A673 (cell line): ENCODE measurements at regions not wholly inside any gene's neighbourhood (a gene's known extent, or its start where the extent isn't known, plus 50 kb on each side); places are given as distances from the start of the nearest gene placed in this dataset.

Experiments
- BruUV-seq: library from RNA; stranded (reverse); fragments of 400-500 nt; replicated peaks from 2 replicates; lab custom pipeline; 2021; lab: Mats Ljungman, UMichigan
- CTCF ChIA-PET: fragments of 300-600 bp; sonication (Branson Sonifier 250); formaldehyde crosslinking; loops from one replicate; lab custom pipeline; 2022; ENCODE audit warnings: antibody characterized with exemption; lab: Charles Lee
- POLR2A ChIA-PET: fragments of 300-600 bp; sonication (Branson Sonifier 250); formaldehyde crosslinking; loops from one replicate; lab custom pipeline; 2022; ENCODE audit warnings: antibody characterized with exemption; ENCODE audit not compliant: low non-redundant PET; lab: Charles Lee
- DNase-seq: peaks from one replicate; pipeline ENCODE4 v3.0.0-alpha.2; 2015; ENCODE audit warnings: low spot score
- H3K27ac ChIP-seq: fragments of 200-600 bp; sonication (generic); 2 replicates; pipeline ENCODE4 v1.5.1; 2016; ENCODE audit warnings: mixed run types, low read depth, mild to moderate bottlenecking, mixed read lengths, antibody characterized with exemption, low read length; ENCODE audit not compliant: poor library complexity, severe bottlenecking
- H3K27me3 ChIP-seq: fragments of 200-600 bp; sonication (generic); replicated peaks from 2 replicates; pipeline ENCODE4 v1.6.1; 2017; ENCODE audit warnings: mixed run types, low read depth, mild to moderate bottlenecking, mixed read lengths, antibody characterized with exemption, low read length; ENCODE audit not compliant: insufficient read depth, poor library complexity
- H3K36me3 ChIP-seq: fragments of 200-600 bp; sonication (generic); 2 replicates; pipeline ENCODE4 v1.6.1; 2016; ENCODE audit warnings: mixed run types, mild to moderate bottlenecking, mixed read lengths, antibody characterized with exemption, low read length; ENCODE audit not compliant: insufficient read depth, poor library complexity, severe bottlenecking
- H3K4me1 ChIP-seq: fragments of 200-600 bp; sonication (generic); 2 replicates; pipeline ENCODE4 v1.6.1; 2017; ENCODE audit warnings: mixed run types, mild to moderate bottlenecking, mixed read lengths, antibody characterized with exemption, low read length; ENCODE audit not compliant: insufficient read depth, poor library complexity, severe bottlenecking
- H3K4me3 ChIP-seq: fragments of 200-600 bp; sonication (generic); 2 replicates; pipeline ENCODE4 v1.5.1; 2016; ENCODE audit warnings: low read depth, mixed run types, mild to moderate bottlenecking, mixed read lengths, low read length; ENCODE audit not compliant: poor library complexity, severe bottlenecking
- H3K9me3 ChIP-seq: fragments of 200-600 bp; sonication (generic); 2 replicates; pipeline ENCODE4 v1.6.1; 2016; ENCODE audit warnings: mixed run types, low read depth, mild to moderate bottlenecking, mixed read lengths, antibody characterized with exemption, low read length; ENCODE audit not compliant: poor library complexity, severe bottlenecking
- CTCF ChIP-seq: fragments of 300-800, 200-600 bp; sonication (generic); conservative IDR thresholded peaks from 2 replicates; pipeline ENCODE4 v1.5.1; 2017; ENCODE audit warnings: low read depth, mild to moderate bottlenecking, antibody characterized with exemption, low read length, moderate library complexity, mixed read lengths
- EZH2 ChIP-seq: fragments of 200-600 bp; sonication (generic); IDR thresholded peaks from 2 replicates; pipeline ENCODE4 v1.6.1; 2017; ENCODE audit warnings: borderline replicate concordance, low read depth, mild to moderate bottlenecking, mixed read lengths, antibody characterized with exemption, low read length; ENCODE audit not compliant: poor library complexity, severe bottlenecking
- intact Hi-C: fragments of 100-400 bp; cut with micrococcal nuclease; formaldehyde crosslinking; loops from one replicate; pipeline ENCODE4 v1.10.0; 2022; ENCODE audit not compliant: unreplicated experiment

GRCh38 chr9:88782931-88783710 is 208.1 kb upstream of the S1PR3 start:
- Histone ChIP-seq H3K4me1 (peaks cover 31% of the 10 kb centered on the region), H3K27me3 (no peaks in the 10 kb centered on the region), H3K27ac (peak overlapping the region; percentile 9), H3K9me3 (no peaks in the 10 kb centered on the region), H3K4me3 (no peak overlapping the region), H3K36me3 (no peaks in the 10 kb centered on the region)
- ChIA-PET CTCF (interaction anchor here (0.6 to 1.3 kb wide), 2 partner anchors 10 to 809 kb away, joined by 3 to 8 read pairs; partner anchors contain the start of gene CDK20), POLR2A (no interaction called here)
- intact Hi-C loops = loop anchor here (5.0 kb wide), 1 partner anchor 209 kb away; the partner anchor contains the start of gene S1PR3
- no peak for TF ChIP-seq EZH2
- TF ChIP-seq CTCF = no peak
- no peak for DNase-seq
- no TSS peak for BruUV-seq

GRCh38 chr9:88783711-88784083 is 207.6 kb upstream of the S1PR3 start:
- ChIA-PET POLR2A (no interaction called here), CTCF (interaction anchor here (0.6 kb wide), 1 partner anchor 810 kb away, joined by 3 read pairs; the partner anchor contains the start of gene CDK20)
- no peak overlapping the region for H3K4me3 ChIP-seq
- intact Hi-C loops = loop anchor here (5.0 kb wide), 1 partner anchor 209 kb away; the partner anchor contains the start of gene S1PR3
- no peak for TF ChIP-seq CTCF
- TF ChIP-seq EZH2 = no peak
- no peak for DNase-seq
- peak overlapping the region; percentile 9 for H3K27ac ChIP-seq
- no TSS peak for BruUV-seq
- H3K36me3 ChIP-seq = no peaks in the 10 kb centered on the region
- H3K4me1 ChIP-seq = peaks cover 27% of the 10 kb centered on the region
- no peaks in the 10 kb centered on the region for H3K9me3 ChIP-seq
- no peaks in the 10 kb centered on the region for H3K27me3 ChIP-seq

GRCh38 chr9:88784960-88785359 is 206.3 kb upstream of the S1PR3 start:
- TF ChIP-seq CTCF (no peak), EZH2 (no peak)
- peaks cover 27% of the 10 kb centered on the region for H3K4me1 ChIP-seq
- H3K27ac ChIP-seq = no peak overlapping the region
- no TSS peak for BruUV-seq
- ChIA-PET CTCF (no interaction called here), POLR2A (no interaction called here)
- no peaks in the 10 kb centered on the region for H3K9me3 ChIP-seq
- intact Hi-C loops = loop anchor here (5.0 kb wide), 1 partner anchor 207 kb away; the partner anchor contains the start of gene S1PR3
- no peak overlapping the region for H3K4me3 ChIP-seq
- DNase-seq = no peak
- H3K36me3 ChIP-seq = no peaks in the 10 kb centered on the region
- H3K27me3 ChIP-seq = no peaks in the 10 kb centered on the region
